H1 (cell line): ENCODE measurements at regions not wholly inside any gene's neighbourhood (a gene's known extent, or its start where the extent isn't known, plus 50 kb on each side); places are given as distances from the start of the nearest gene placed in this dataset.

ENCODE experiments used
- POLR2AphosphoS5 ChIP-seq: IDR thresholded peaks from 2 replicates; pipeline ENCODE4 v1.6.1; 2011; ENCODE audit warnings: low read depth, low read length
- TAF7 ChIP-seq: optimal IDR thresholded peaks from 2 replicates; pipeline ENCODE3; 2011; ENCODE audit warnings: low read depth, mild to moderate bottlenecking, inconsistent platforms, low read length, moderate library complexity, borderline replicate concordance
- ZNF274 ChIP-seq: IDR thresholded peaks from 2 replicates; pipeline ENCODE4 v1.7.0; 2012; ENCODE audit warnings: low read length, borderline replicate concordance; ENCODE audit errors: extremely low read depth
- TF ChIP-seq, protein P1 (sequence below): fragments of 300-600 bp; sonication (generic); IDR thresholded peaks from 2 replicates; pipeline ENCODE4 v1.7.1; 2012; ENCODE audit warnings: low read length, moderate library complexity, mild to moderate bottlenecking, inconsistent platforms; ENCODE audit not compliant: insufficient replicate concordance

DNA sequence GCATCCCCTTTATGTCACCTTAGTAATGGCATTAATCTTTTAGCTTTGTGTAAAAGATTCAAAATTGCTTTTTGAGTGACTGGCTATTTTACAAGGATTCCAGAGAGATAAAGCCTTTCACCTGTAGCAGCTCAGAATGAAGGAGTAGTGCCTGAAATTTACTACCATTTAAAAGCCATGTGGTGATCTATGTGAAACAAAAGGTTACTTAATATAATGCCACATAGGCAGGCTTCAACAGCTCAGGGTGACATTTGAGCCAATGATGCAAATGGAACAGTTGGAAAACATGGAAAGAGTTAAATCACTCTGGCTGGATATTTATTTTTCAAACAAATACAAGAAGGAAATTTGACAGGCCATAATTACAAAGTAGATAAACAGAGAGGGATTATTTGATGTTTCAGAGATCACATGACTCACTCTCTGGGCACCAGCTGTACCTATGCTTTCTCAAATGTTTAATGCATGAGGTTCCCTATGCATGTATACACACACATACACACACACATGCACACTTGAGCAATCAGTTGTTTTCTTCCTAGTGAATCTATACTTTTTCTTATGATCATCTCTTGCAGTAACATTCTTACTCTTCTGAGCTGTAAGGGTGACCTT is 171.5 kb downstream of the ZMAT3 start (continued):
- TF ChIP-seq, protein P1, sequence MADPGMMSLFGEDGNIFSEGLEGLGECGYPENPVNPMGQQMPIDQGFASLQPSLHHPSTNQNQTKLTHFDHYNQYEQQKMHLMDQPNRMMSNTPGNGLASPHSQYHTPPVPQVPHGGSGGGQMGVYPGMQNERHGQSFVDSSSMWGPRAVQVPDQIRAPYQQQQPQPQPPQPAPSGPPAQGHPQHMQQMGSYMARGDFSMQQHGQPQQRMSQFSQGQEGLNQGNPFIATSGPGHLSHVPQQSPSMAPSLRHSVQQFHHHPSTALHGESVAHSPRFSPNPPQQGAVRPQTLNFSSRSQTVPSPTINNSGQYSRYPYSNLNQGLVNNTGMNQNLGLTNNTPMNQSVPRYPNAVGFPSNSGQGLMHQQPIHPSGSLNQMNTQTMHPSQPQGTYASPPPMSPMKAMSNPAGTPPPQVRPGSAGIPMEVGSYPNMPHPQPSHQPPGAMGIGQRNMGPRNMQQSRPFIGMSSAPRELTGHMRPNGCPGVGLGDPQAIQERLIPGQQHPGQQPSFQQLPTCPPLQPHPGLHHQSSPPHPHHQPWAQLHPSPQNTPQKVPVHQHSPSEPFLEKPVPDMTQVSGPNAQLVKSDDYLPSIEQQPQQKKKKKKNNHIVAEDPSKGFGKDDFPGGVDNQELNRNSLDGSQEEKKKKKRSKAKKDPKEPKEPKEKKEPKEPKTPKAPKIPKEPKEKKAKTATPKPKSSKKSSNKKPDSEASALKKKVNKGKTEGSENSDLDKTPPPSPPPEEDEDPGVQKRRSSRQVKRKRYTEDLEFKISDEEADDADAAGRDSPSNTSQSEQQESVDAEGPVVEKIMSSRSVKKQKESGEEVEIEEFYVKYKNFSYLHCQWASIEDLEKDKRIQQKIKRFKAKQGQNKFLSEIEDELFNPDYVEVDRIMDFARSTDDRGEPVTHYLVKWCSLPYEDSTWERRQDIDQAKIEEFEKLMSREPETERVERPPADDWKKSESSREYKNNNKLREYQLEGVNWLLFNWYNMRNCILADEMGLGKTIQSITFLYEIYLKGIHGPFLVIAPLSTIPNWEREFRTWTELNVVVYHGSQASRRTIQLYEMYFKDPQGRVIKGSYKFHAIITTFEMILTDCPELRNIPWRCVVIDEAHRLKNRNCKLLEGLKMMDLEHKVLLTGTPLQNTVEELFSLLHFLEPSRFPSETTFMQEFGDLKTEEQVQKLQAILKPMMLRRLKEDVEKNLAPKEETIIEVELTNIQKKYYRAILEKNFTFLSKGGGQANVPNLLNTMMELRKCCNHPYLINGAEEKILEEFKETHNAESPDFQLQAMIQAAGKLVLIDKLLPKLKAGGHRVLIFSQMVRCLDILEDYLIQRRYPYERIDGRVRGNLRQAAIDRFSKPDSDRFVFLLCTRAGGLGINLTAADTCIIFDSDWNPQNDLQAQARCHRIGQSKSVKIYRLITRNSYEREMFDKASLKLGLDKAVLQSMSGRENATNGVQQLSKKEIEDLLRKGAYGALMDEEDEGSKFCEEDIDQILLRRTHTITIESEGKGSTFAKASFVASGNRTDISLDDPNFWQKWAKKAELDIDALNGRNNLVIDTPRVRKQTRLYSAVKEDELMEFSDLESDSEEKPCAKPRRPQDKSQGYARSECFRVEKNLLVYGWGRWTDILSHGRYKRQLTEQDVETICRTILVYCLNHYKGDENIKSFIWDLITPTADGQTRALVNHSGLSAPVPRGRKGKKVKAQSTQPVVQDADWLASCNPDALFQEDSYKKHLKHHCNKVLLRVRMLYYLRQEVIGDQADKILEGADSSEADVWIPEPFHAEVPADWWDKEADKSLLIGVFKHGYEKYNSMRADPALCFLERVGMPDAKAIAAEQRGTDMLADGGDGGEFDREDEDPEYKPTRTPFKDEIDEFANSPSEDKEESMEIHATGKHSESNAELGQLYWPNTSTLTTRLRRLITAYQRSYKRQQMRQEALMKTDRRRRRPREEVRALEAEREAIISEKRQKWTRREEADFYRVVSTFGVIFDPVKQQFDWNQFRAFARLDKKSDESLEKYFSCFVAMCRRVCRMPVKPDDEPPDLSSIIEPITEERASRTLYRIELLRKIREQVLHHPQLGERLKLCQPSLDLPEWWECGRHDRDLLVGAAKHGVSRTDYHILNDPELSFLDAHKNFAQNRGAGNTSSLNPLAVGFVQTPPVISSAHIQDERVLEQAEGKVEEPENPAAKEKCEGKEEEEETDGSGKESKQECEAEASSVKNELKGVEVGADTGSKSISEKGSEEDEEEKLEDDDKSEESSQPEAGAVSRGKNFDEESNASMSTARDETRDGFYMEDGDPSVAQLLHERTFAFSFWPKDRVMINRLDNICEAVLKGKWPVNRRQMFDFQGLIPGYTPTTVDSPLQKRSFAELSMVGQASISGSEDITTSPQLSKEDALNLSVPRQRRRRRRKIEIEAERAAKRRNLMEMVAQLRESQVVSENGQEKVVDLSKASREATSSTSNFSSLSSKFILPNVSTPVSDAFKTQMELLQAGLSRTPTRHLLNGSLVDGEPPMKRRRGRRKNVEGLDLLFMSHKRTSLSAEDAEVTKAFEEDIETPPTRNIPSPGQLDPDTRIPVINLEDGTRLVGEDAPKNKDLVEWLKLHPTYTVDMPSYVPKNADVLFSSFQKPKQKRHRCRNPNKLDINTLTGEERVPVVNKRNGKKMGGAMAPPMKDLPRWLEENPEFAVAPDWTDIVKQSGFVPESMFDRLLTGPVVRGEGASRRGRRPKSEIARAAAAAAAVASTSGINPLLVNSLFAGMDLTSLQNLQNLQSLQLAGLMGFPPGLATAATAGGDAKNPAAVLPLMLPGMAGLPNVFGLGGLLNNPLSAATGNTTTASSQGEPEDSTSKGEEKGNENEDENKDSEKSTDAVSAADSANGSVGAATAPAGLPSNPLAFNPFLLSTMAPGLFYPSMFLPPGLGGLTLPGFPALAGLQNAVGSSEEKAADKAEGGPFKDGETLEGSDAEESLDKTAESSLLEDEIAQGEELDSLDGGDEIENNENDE = no peak
- TF ChIP-seq ZNF274 (no peak), TAF7 (no peak), POLR2AphosphoS5 (no peak)
- TF ChIP-seq, all 59 proteins: peak for 0
